H1 (cell line): ENCODE measurements at regions not wholly inside any gene's neighbourhood (a gene's known extent, or its start where the extent isn't known, plus 50 kb on each side); places are given as distances from the start of the nearest gene placed in this dataset.
A peak's percentile ranks its signal among the peaks of the same experiment; 100 is the strongest.

ENCODE experiments used
- CTCF ChIA-PET: fragments of 300-600 bp; sonication (Branson Sonifier 250); formaldehyde crosslinking; loops from one replicate; lab custom pipeline; 2021; ENCODE audit not compliant: partially characterized antibody; lab: Charles Lee
- POLR2A ChIA-PET: fragments of 300-600 bp; sonication (Branson Sonifier 250); formaldehyde crosslinking; loops from one replicate; lab custom pipeline; 2021; ENCODE audit warnings: inconsistent platforms; ENCODE audit not compliant: partially characterized antibody; lab: Charles Lee
- DNase-seq, 2 experiments: peaks; one replicate each; pipeline versions ENCODE4 v3.0.0 to v3.0.0-alpha.2; 2010 to 2022; ENCODE audit warnings: low spot score in 2 of 2, low read depth in 1 of 2, mixed read lengths in 1 of 2
- FAIRE-seq: peaks from 2 replicates; lab custom pipeline; 2011; peaks lifted over from hg19 to GRCh38; lab: Jason Lieb, UNC
- H2AFZ ChIP-seq: 2 replicates; pipeline ENCODE4 v1.8.1; 2012; ENCODE audit warnings: low read length, inconsistent platforms
- H2AK5ac ChIP-seq: 2 replicates; pipeline ENCODE4 v1.6.1; 2013; ENCODE audit warnings: low read depth, low read length
- H2BK120ac ChIP-seq: replicated peaks from 2 replicates; pipeline ENCODE3; 2013; ENCODE audit warnings: low read depth, low read length, inconsistent platforms
- H2BK12ac ChIP-seq: 2 replicates; pipeline ENCODE4 v1.6.1; 2013; ENCODE audit warnings: low read depth, low read length
- H2BK15ac ChIP-seq: 2 replicates; pipeline ENCODE4 v1.6.1; 2013; ENCODE audit warnings: low read length
- H2BK20ac ChIP-seq: 2 replicates; pipeline ENCODE4 v1.6.1; 2013; ENCODE audit warnings: low read length
- H2BK5ac ChIP-seq: 2 replicates; pipeline ENCODE4 v1.6.1; 2013; ENCODE audit warnings: low read depth, low read length
- H3K14ac ChIP-seq: 2 replicates; pipeline ENCODE4 v1.6.1; 2013; ENCODE audit warnings: inconsistent platforms; ENCODE audit not compliant: insufficient read length
- H3K18ac ChIP-seq: 2 replicates; pipeline ENCODE4 v1.6.1; 2013; ENCODE audit warnings: low read length; ENCODE audit errors: extremely low read depth
- H3K23ac ChIP-seq: 2 replicates; pipeline ENCODE4 v1.6.1; 2013; ENCODE audit warnings: inconsistent platforms; ENCODE audit not compliant: insufficient read length
- H3K23me2 ChIP-seq: 2 replicates; pipeline ENCODE4 v1.6.1; 2013; ENCODE audit warnings: low read depth, low read length
- H3K27ac ChIP-seq: 2 replicates; pipeline ENCODE4 v1.6.1; 2011; ENCODE audit warnings: low read depth, low read length, inconsistent platforms
- H3K27me3 ChIP-seq, 4 experiments: replicated peaks in 1 of 4; 1 replicate in 1 of 4; 2 replicates in 3 of 4; pipeline versions ENCODE4 v1.6.1 to v1.8.1; 2011 to 2013; ENCODE audit warnings: low read length in 3 of 4, mild to moderate bottlenecking in 3 of 4, inconsistent platforms in 2 of 4, mixed read lengths in 2 of 4, moderate library complexity in 1 of 4; ENCODE audit not compliant: control insufficient read depth in 3 of 4, insufficient read depth in 3 of 4; ENCODE audit errors: extremely low read depth in 1 of 4
- H3K36me3 ChIP-seq, 4 experiments: 2 replicates each; pipeline versions ENCODE4 v1.6.1 to v1.8.1; 2011 to 2013; ENCODE audit warnings: mild to moderate bottlenecking in 4 of 4, low read length in 3 of 4, moderate library complexity in 2 of 4, control low read depth in 1 of 4, inconsistent platforms in 1 of 4; ENCODE audit not compliant: insufficient read depth in 4 of 4, control insufficient read depth in 2 of 4
- H3K4ac ChIP-seq: replicated peaks from 2 replicates; pipeline ENCODE3; 2013; ENCODE audit warnings: low read length, low read depth, mixed read lengths, inconsistent platforms; ENCODE audit not compliant: insufficient read length
- H3K4me1 ChIP-seq, 4 experiments: replicated peaks in 1 of 4; 1 replicate in 1 of 4; 2 replicates in 3 of 4; pipeline versions ENCODE4 v1.6.1 to v1.8.1; 2011 to 2013; ENCODE audit warnings: low read length in 3 of 4, inconsistent platforms in 2 of 4, mixed read lengths in 1 of 4; ENCODE audit not compliant: insufficient read depth in 4 of 4, control insufficient read depth in 3 of 4
- H3K4me2 ChIP-seq, 2 experiments: 2 replicates each; pipeline versions ENCODE4 v1.6.1 to v1.8.1; 2011 to 2013; ENCODE audit warnings: low read depth in 2 of 2, low read length in 2 of 2, control low read depth in 1 of 2, inconsistent platforms in 1 of 2, mild to moderate bottlenecking in 1 of 2; ENCODE audit not compliant: insufficient read depth in 1 of 2
- H3K4me3 ChIP-seq, 4 experiments: fragments of 200-600, 300-600 bp in 1 of 4; sonication (generic), shearing (Covaris generic), sonication (Bioruptor Twin) in 1 of 4; 2 replicates each; pipeline versions ENCODE4 v1.5.1 to v1.8.1; 2011 to 2016; ENCODE audit warnings: low read length in 4 of 4, low read depth in 3 of 4, control low read depth in 2 of 4, inconsistent platforms in 2 of 4, mild to moderate bottlenecking in 2 of 4, mixed read lengths in 1 of 4, moderate library complexity in 1 of 4; ENCODE audit not compliant: insufficient read depth in 2 of 4; ENCODE audit errors: extremely low read depth in 1 of 4
- H3K56ac ChIP-seq: replicated peaks from 2 replicates; pipeline ENCODE3; 2013; ENCODE audit warnings: low read depth, mild to moderate bottlenecking, mixed read lengths, low read length, inconsistent platforms; ENCODE audit not compliant: insufficient read length
- H3K79me1 ChIP-seq: 2 replicates; pipeline ENCODE4 v1.6.1; 2013; ENCODE audit warnings: low read depth, low read length, control low read depth
- H3K79me2 ChIP-seq, 2 experiments: 2 replicates each; pipeline versions ENCODE4 v1.6.1 to v1.8.1; 2012 to 2013; ENCODE audit warnings: low read length in 2 of 2, mild to moderate bottlenecking in 2 of 2, inconsistent platforms in 1 of 2; ENCODE audit not compliant: insufficient read depth in 2 of 2, control insufficient read depth in 1 of 2
- H3K9ac ChIP-seq, 4 experiments: replicated peaks in 1 of 4; 1 replicate in 1 of 4; 2 replicates in 3 of 4; pipeline versions ENCODE4 v1.6.1 to v1.8.1; 2011 to 2013; ENCODE audit warnings: low read depth in 3 of 4, low read length in 3 of 4, control low read depth in 2 of 4, mild to moderate bottlenecking in 2 of 4, moderate library complexity in 2 of 4, inconsistent platforms in 1 of 4; ENCODE audit errors: extremely low read depth in 1 of 4
- H3K9me3 ChIP-seq, 2 experiments: 2 replicates each; pipeline versions ENCODE4 v1.6.1 to v1.8.1; 2012 to 2013; ENCODE audit warnings: mild to moderate bottlenecking in 2 of 2, moderate library complexity in 2 of 2, control low read depth in 1 of 2, inconsistent platforms in 1 of 2, low read depth in 1 of 2, low read length in 1 of 2, mixed read lengths in 1 of 2; ENCODE audit not compliant: insufficient read depth in 2 of 2
- H4K20me1 ChIP-seq, 2 experiments: replicated peaks in 1 of 2; 2 replicates each; pipeline versions ENCODE3 to v1.8.1; 2011 to 2013; ENCODE audit warnings: inconsistent platforms in 2 of 2, low read length in 2 of 2, mild to moderate bottlenecking in 1 of 2; ENCODE audit not compliant: insufficient read depth in 2 of 2, control insufficient read depth in 1 of 2
- H4K5ac ChIP-seq: 2 replicates; pipeline ENCODE4 v1.6.1; 2013; ENCODE audit warnings: low read length, low read depth, mixed read lengths, inconsistent platforms; ENCODE audit not compliant: insufficient read length
- H4K8ac ChIP-seq: 2 replicates; pipeline ENCODE4 v1.8.0; 2013; ENCODE audit warnings: mild to moderate bottlenecking, moderate library complexity, low read length, inconsistent platforms; ENCODE audit not compliant: insufficient read depth; ENCODE audit errors: extremely low read depth
- H4K91ac ChIP-seq: replicated peaks from 2 replicates; pipeline ENCODE3; 2013; ENCODE audit warnings: low read length, mixed read lengths, inconsistent platforms; ENCODE audit not compliant: insufficient read length
- BACH1 ChIP-seq: IDR thresholded peaks from 2 replicates; pipeline ENCODE4 v1.6.1; 2012; ENCODE audit warnings: low read length, improper control_type of control experiment
- CHD1 ChIP-seq: IDR thresholded peaks from 2 replicates; pipeline ENCODE4 v1.6.1; 2012; ENCODE audit warnings: low read depth, low read length, improper control_type of control experiment
- CREB1 ChIP-seq: IDR thresholded peaks from 2 replicates; pipeline ENCODE4 v1.6.1; 2012; ENCODE audit warnings: inconsistent platforms
- CTCF ChIP-seq, 3 experiments: IDR thresholded peaks; 1 replicate in 2 of 3; 2 replicates in 1 of 3; pipeline versions ENCODE4 v1.5.1 to v1.6.1; 2011; ENCODE audit warnings: low read length in 3 of 3, mild to moderate bottlenecking in 3 of 3, inconsistent platforms in 2 of 3, low read depth in 1 of 3, moderate library complexity in 1 of 3; ENCODE audit not compliant: insufficient read depth in 1 of 3; ENCODE audit errors: control extremely low read depth in 1 of 3
- FOSL1 ChIP-seq: IDR thresholded peaks from 2 replicates; pipeline ENCODE4 v1.6.1; 2011; ENCODE audit warnings: mild to moderate bottlenecking, low read depth, low read length, moderate library complexity; ENCODE audit not compliant: insufficient read depth
- GTF2F1 ChIP-seq: IDR thresholded peaks from 2 replicates; pipeline ENCODE4 v1.6.1; 2012; ENCODE audit warnings: low read depth, low read length, improper control_type of control experiment, borderline replicate concordance
- KDM4A ChIP-seq: IDR thresholded peaks from one replicate; pipeline ENCODE4 v1.7.1; 2012; ENCODE audit warnings: low read depth, mild to moderate bottlenecking, moderate library complexity, low read length, inconsistent platforms; ENCODE audit not compliant: severe bottlenecking
- MAX ChIP-seq: IDR thresholded peaks from 2 replicates; pipeline ENCODE4 v1.6.1; 2012; ENCODE audit warnings: inconsistent platforms
- POLR2A ChIP-seq, 2 experiments: IDR thresholded peaks; 1 replicate in 1 of 2; 2 replicates in 1 of 2; pipeline ENCODE4 v1.6.1; 2011; ENCODE audit warnings: low read depth in 2 of 2, low read length in 2 of 2, mild to moderate bottlenecking in 2 of 2; ENCODE audit errors: control extremely low read depth in 1 of 2
- RBBP5 ChIP-seq: IDR thresholded peaks from 2 replicates; pipeline ENCODE4 v1.7.1; 2012; ENCODE audit warnings: low read depth, mild to moderate bottlenecking, inconsistent platforms, low read length, moderate library complexity, borderline replicate concordance
- WGBS, 2 experiments: shearing (Covaris generic) in 1 of 2; methylation state at CpG; one replicate each; pipeline versions ENCODE4 v1.1.6 to v1.1.7; 2013 to 2015; ENCODE audit warnings: low lambda C conversion rate in 2 of 2, mixed read lengths in 2 of 2, inconsistent platforms in 1 of 2, low coverage in 1 of 2, missing lambda C conversion rate in 1 of 2; ENCODE audit not compliant: insufficient replicate concordance in 2 of 2, insufficient coverage in 1 of 2, insufficient read length in 1 of 2; ENCODE audit errors: extremely low coverage in 1 of 2, missing lambda C conversion rate in 1 of 2; 5-methylcytosine and 5-hydroxymethylcytosine counted together

DNA sequence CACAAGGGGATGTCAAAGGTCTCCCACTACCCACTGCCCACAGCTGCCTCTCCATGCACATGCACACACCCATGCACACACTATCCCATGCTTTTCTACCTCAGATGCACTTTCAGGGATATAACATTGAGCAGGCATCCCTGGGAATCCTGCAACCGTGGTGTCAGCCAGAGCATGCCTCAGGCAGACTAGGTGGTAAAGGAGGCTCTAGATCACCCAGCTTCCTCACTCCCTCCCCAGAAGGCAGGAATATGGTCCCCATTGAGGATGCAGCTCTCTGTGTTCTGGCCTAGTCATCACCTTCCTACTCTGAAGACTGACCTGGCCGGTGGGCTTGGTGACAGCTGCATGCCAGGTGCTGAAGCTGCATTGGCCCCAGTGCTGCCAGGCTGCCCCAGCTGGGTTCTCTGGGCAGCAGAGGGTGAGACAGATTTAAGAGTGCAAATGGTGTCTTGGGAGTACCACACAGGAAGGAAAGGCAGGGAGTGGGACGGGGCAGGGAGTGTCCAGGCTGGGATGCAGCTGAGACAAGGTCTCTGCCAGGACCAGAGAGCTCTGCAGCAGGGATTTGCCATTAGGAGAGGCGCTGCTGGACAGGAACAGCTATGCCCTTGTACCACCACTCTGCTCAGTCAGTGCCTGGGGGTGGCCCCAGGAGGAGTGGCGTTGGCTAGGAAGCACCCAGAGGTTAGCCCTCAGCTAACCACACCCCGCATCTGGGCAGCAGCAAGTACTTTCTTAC, 53.4 kb upstream of the GDF10 start:
- H3K23ac ChIP-seq: no peak overlapping the region
- no peak overlapping the region for H2AFZ ChIP-seq
- H3K36me3 ChIP-seq: no peaks in the 10 kb centered on the region
- H4K5ac ChIP-seq: no peak overlapping the region
- H3K56ac ChIP-seq: no peak overlapping the region
- no peak for DNase-seq
- no peak overlapping the region for H3K4me3 ChIP-seq
- CTCF ChIA-PET: interaction anchor here (0.8 to 2.3 kb wide), 6 partner anchors 8 to 65 kb away, joined by 3 to 6 read pairs (median 3); no protein-coding TSS in a partner anchor
- no peak overlapping the region for H2BK5ac ChIP-seq
- H3K4me2 ChIP-seq: no peak overlapping the region
- peaks cover 0 to 2% (median 0%) of the 10 kb centered on the region in 4 experiments; a peak in 1 of 7 replicates for H3K4me1 ChIP-seq
- no peaks in the 10 kb centered on the region; a peak in 1 of 7 replicates for H3K27me3 ChIP-seq
- H3K4ac ChIP-seq: no peak overlapping the region
- H2BK20ac ChIP-seq: no peak overlapping the region
- no peak overlapping the region for H3K27ac ChIP-seq
- 82% methylated on average over 6 of the region's 6 CpGs; no CpG with 5 or more reads in 1 of the 2 experiments for WGBS, 2 experiments
- no peak overlapping the region for H2BK120ac ChIP-seq
- TF ChIP-seq GTF2F1 (no peak), MAX (no peak), KDM4A (no peak), CREB1 (no peak), RBBP5 (no peak), CHD1 (no peak), FOSL1 (no peak), POLR2A (IDR thresholded peaks at IDR 0.05; ENCODE audit: control extremely low read depth in 1 of 2, low read depth in 2 of 2, low read length in 2 of 2) (no peak), BACH1 (no peak), CTCF (IDR thresholded peaks at IDR 0.05; ENCODE audit: control extremely low read depth in 1 of 3, insufficient read depth in 1 of 3, low read depth in 1 of 3, low read length in 3 of 3) (no peak)
- TF ChIP-seq, all 59 proteins: peak for 0
- H2BK12ac ChIP-seq: no peak overlapping the region
- no peak overlapping the region for H3K14ac ChIP-seq
- no peaks in the 10 kb centered on the region for H4K20me1 ChIP-seq
- no peaks in the 10 kb centered on the region for H3K79me2 ChIP-seq
- POLR2A ChIA-PET: no interaction called here
- H3K79me1 ChIP-seq: peaks cover 2% of the 10 kb centered on the region; the same call in 1 of the 2 replicates
- no peak overlapping the region for H3K18ac ChIP-seq
- no peak for FAIRE-seq
- H3K9me3 ChIP-seq: no peaks in the 10 kb centered on the region
- H2AK5ac ChIP-seq: no peak overlapping the region
- H2BK15ac ChIP-seq: 0 out of 2 replicates have a peak overlapping the region, but pooled peaks have one; percentile 29
- no peak overlapping the region for H3K9ac ChIP-seq
- no peaks in the 10 kb centered on the region for H3K23me2 ChIP-seq
- H4K8ac ChIP-seq: no peak overlapping the region
- H4K91ac ChIP-seq: no peak overlapping the region
